K562 (cell line): ENCODE measurements at regions not wholly inside any gene's neighbourhood (a gene's known extent, or its start where the extent isn't known, plus 50 kb on each side); places are given as distances from the start of the nearest gene placed in this dataset.

Source experiments
- ATAC-seq: fragments of 200-7000 bp; cut with Tn5 transposase; 3 replicates; pipeline ENCODE4 v1.9.1; 2020; ENCODE audit warnings: moderate library complexity
- BruUV-seq: library from RNA; stranded (reverse); fragments of 400-500 nt; replicated peaks from 2 replicates; lab custom pipeline; 2021; lab: Mats Ljungman, UMichigan
- CTCF ChIA-PET: fragments of 300-600 bp; formaldehyde crosslinking; extraction: SDS; loops from one replicate; lab custom pipeline; 2021; ENCODE audit warnings: low intra/inter-chr PET ratio; lab: Yijun Ruan, JAX
- POLR2A ChIA-PET: fragments of 300-600, 350-650 bp; sonication (Branson Sonifier 250); formaldehyde crosslinking; extraction: SDS; loops from one replicate; lab custom pipeline; 2021; ENCODE audit warnings: antibody characterized with exemption, inconsistent platforms; lab: Yijun Ruan, JAX
- DNase-seq, 4 experiments: peaks; one replicate each; pipeline versions ENCODE4 v3.0.0 to v3.0.0-alpha.2; 2011 to 2018; ENCODE audit warnings: low spot score in 3 of 4, mixed read lengths in 3 of 4; ENCODE audit errors: extremely low read depth in 1 of 4
- FAIRE-seq: peaks from 2 replicates; lab custom pipeline; 2011; peaks lifted over from hg19 to GRCh38; lab: Jason Lieb, UNC
- H2AFZ ChIP-seq: 2 replicates; pipeline ENCODE4 v1.6.0; 2011; ENCODE audit warnings: low read depth, low read length, control low read depth, inconsistent platforms
- H3K27ac ChIP-seq: fragments of 200-600 bp; 3 replicates; pipeline ENCODE4 v1.8.0; 2011; ENCODE audit warnings: low read depth, mild to moderate bottlenecking, control low read depth, inconsistent platforms, low read length, moderate library complexity, mixed read lengths; ENCODE audit errors: extremely low read depth
- H3K27me3 ChIP-seq, 2 experiments: fragments of 300-600 bp in 1 of 2; 2 replicates in 1 of 2; 3 replicates in 1 of 2; pipeline versions ENCODE4 v1.6.0 to v1.8.0; 2011; ENCODE audit warnings: inconsistent platforms in 2 of 2, low read length in 2 of 2, mild to moderate bottlenecking in 1 of 2, mixed read lengths in 1 of 2, moderate library complexity in 1 of 2; ENCODE audit not compliant: control insufficient read depth in 2 of 2, insufficient read depth in 2 of 2
- H3K36me3 ChIP-seq: fragments of 300-600 bp; 3 replicates; pipeline ENCODE4 v1.8.0; 2011; ENCODE audit warnings: mild to moderate bottlenecking, low read length, inconsistent platforms; ENCODE audit not compliant: control insufficient read depth, insufficient read depth
- H3K4me1 ChIP-seq, 2 experiments: fragments of 200-600 bp in 1 of 2; replicated peaks in 1 of 2; 2 replicates in 1 of 2; 3 replicates in 1 of 2; pipeline versions ENCODE4 v1.5.1 to v1.8.0; 2011; ENCODE audit warnings: inconsistent platforms in 2 of 2, low read length in 2 of 2, mild to moderate bottlenecking in 1 of 2, mixed read lengths in 1 of 2, moderate library complexity in 1 of 2; ENCODE audit not compliant: control insufficient read depth in 2 of 2, insufficient read depth in 2 of 2
- H3K4me2 ChIP-seq: 2 replicates; pipeline ENCODE4 v1.6.1; 2011; ENCODE audit warnings: low read length, control low read depth, inconsistent platforms, mixed read lengths; ENCODE audit not compliant: insufficient read depth
- H3K4me3 ChIP-seq: fragments of 200-600 bp; sonication (generic), shearing (Covaris generic); 2 replicates; pipeline ENCODE4 v1.5.1; 2016; ENCODE audit warnings: control low read depth, inconsistent platforms
- H3K79me2 ChIP-seq: fragments of 200-600 bp; 3 replicates; pipeline ENCODE4 v1.8.0; 2011; ENCODE audit warnings: low read length, inconsistent platforms; ENCODE audit not compliant: control insufficient read depth, insufficient read depth
- H3K9ac ChIP-seq, 2 experiments: 2 replicates each; pipeline versions ENCODE4 v1.6.0 to v1.6.1; 2011; ENCODE audit warnings: low read depth in 2 of 2, low read length in 2 of 2, control low read depth in 1 of 2, inconsistent platforms in 1 of 2, mild to moderate bottlenecking in 1 of 2, mixed read lengths in 1 of 2; ENCODE audit not compliant: insufficient read depth in 1 of 2
- H3K9me1 ChIP-seq: one replicate; pipeline ENCODE4 v1.6.0; 2011; ENCODE audit warnings: inconsistent platforms, mild to moderate bottlenecking, low read length, moderate library complexity; ENCODE audit not compliant: control insufficient read depth, insufficient read depth
- H3K9me3 ChIP-seq: replicated peaks from 2 replicates; pipeline ENCODE4 v1.5.1; 2011; ENCODE audit warnings: low read depth, low read length, inconsistent platforms; ENCODE audit not compliant: control insufficient read depth, insufficient read depth
- H4K20me1 ChIP-seq: replicated peaks from 2 replicates; pipeline ENCODE4 v1.6.1; 2011; ENCODE audit warnings: low read length, inconsistent platforms, mixed read lengths; ENCODE audit not compliant: control insufficient read depth, insufficient read depth
- SMARCA5 ChIP-seq: fragments of 450-650 bp; IDR thresholded peaks from 2 replicates; pipeline ENCODE4 v1.6.1; 2016
- ZNF407 ChIP-seq: fragments of 450-650 bp; IDR thresholded peaks from 2 replicates; pipeline ENCODE4 v1.6.1; 2016; ENCODE audit warnings: low read depth
- WGBS: fragments of 100-300 bp; shearing (Covaris generic); methylation state at CpG from one replicate; pipeline ENCODE4 v1.1.6; 2016; ENCODE audit warnings: low coverage, mixed read lengths; ENCODE audit not compliant: insufficient coverage; ENCODE audit errors: missing lambda C conversion rate; 5-methylcytosine and 5-hydroxymethylcytosine counted together
- in situ Hi-C: fragments of 300-500 bp; cut with MboI; formaldehyde crosslinking; loops from 4 replicates; pipeline ENCODE4 v1.15.0; 2018; ENCODE audit warnings: inconsistent platforms, mixed read lengths
- intact Hi-C: fragments of 100-400 bp; cut with micrococcal nuclease; formaldehyde crosslinking; loops from 2 replicates; pipeline ENCODE4 v1.14.2; 2022

- no peak for TF ChIP-seq ZNF407
Measured at GRCh38 chr6:23301556-23301955, 732.2 kb downstream of the HDGFL1 start (continued).

GRCh38 chr6:23302514-23302913, 733.1 kb downstream of the HDGFL1 start:
- no peak for DNase-seq
- Histone ChIP-seq H3K27ac (no peak overlapping the region), H3K9me1 (no peaks in the 10 kb centered on the region), H3K79me2 (no peaks in the 10 kb centered on the region), H3K4me3 (no peak overlapping the region), H3K27me3 (no peaks in the 10 kb centered on the region), H3K4me1 (no peaks in the 10 kb centered on the region), H3K9ac (no peak overlapping the region), H3K36me3 (no peaks in the 10 kb centered on the region), H3K9me3 (no peaks in the 10 kb centered on the region), H3K4me2 (no peak overlapping the region), H2AFZ (no peak overlapping the region), H4K20me1 (no peaks in the 10 kb centered on the region)
- FAIRE-seq: no peak
- POLR2A ChIA-PET: no interaction called here
- no TSS peak for BruUV-seq
- intact Hi-C loops: no loop called here
- in situ Hi-C loops: no loop called here
- CTCF ChIA-PET: no interaction called here
- no peak for ATAC-seq
- WGBS: 4% methylated on average over 4 of the region's 4 CpGs
- TF ChIP-seq SMARCA5: no peak
